DND-41 (cell line): ENCODE measurements at regions not wholly inside any gene's neighbourhood (a gene's known extent, or its start where the extent isn't known, plus 50 kb on each side); places are given as distances from the start of the nearest gene placed in this dataset.

ENCODE experiments used
- CTCF ChIP-seq: IDR thresholded peaks from 2 replicates; pipeline ENCODE4 v1.5.1; 2012; ENCODE audit warnings: borderline replicate concordance, low read length, moderate library complexity, mild to moderate bottlenecking; ENCODE audit not compliant: poor library complexity, severe bottlenecking; ENCODE audit errors: extremely low read depth
- EZH2 ChIP-seq: IDR thresholded peaks from 3 replicates; pipeline ENCODE4 v1.6.1; 2012; ENCODE audit warnings: borderline replicate concordance, low read depth, mild to moderate bottlenecking, moderate library complexity, low read length, inconsistent platforms; ENCODE audit not compliant: severe bottlenecking

GRCh38 chr1:81710857-81711256 is 89.9 kb upstream of the ADGRL2 start:
- TF ChIP-seq CTCF = no peak
- TF ChIP-seq EZH2 = no peak
